ENCODE measurements at regions not wholly inside any gene's neighbourhood (a gene's known extent, or its start where the extent isn't known, plus 50 kb on each side); places are given as distances from the start of the nearest gene placed in this dataset.

DNA sequence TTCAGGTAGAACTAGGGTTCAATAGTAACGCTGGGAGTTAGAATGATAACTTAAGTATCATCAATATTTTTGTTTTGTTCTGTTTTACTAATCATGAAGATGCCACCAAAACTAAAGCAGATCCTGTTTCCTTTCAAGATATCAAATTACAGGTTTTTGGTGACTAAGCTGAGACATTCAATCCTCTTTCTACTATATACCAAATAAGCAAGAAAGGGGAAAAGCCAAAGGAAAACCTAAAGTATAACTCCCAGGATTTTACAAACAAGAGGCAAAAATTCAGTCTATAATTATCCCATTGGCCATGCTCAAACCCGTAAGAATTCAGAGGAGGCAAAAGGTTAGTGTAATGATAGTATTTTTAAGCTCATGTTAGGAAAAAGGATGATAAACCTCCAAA is 175.2 kb upstream of the CCDC150 start:
- TF ChIP-seq TEAD1 (CRISPR knock-in tag; IDR thresholded peaks at IDR 0.05) (no peak), POLR2AphosphoS5 (IDR thresholded peaks at IDR 0.05; ENCODE audit: control insufficient read depth, insufficient read depth, low read depth, low read length) (no peak), CBX8 (IDR thresholded peaks at IDR 0.05; ENCODE audit: borderline replicate concordance, extremely low read depth, low read depth, low read length, poor library complexity, severe bottlenecking) (no peak), ZNF24 (IDR thresholded peaks at IDR 0.05) (no peak), ZZZ3 (IDR thresholded peaks at IDR 0.05) (no peak), ZFPM2 (CRISPR knock-in tag; IDR thresholded peaks at IDR 0.05) (no peak), EZH2 (IDR thresholded peaks at IDR 0.05; ENCODE audit: borderline replicate concordance, low read depth, low read length) (no peak), KHSRP (IDR thresholded peaks at IDR 0.05) (no peak), GATAD2B (IDR thresholded peaks at IDR 0.05; ENCODE audit: borderline replicate concordance) (no peak)
- TF ChIP-seq, protein P1, sequence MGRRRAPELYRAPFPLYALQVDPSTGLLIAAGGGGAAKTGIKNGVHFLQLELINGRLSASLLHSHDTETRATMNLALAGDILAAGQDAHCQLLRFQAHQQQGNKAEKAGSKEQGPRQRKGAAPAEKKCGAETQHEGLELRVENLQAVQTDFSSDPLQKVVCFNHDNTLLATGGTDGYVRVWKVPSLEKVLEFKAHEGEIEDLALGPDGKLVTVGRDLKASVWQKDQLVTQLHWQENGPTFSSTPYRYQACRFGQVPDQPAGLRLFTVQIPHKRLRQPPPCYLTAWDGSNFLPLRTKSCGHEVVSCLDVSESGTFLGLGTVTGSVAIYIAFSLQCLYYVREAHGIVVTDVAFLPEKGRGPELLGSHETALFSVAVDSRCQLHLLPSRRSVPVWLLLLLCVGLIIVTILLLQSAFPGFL (CRISPR knock-in tag; IDR thresholded peaks at IDR 0.05): no peak
- TF ChIP-seq, protein P2, sequence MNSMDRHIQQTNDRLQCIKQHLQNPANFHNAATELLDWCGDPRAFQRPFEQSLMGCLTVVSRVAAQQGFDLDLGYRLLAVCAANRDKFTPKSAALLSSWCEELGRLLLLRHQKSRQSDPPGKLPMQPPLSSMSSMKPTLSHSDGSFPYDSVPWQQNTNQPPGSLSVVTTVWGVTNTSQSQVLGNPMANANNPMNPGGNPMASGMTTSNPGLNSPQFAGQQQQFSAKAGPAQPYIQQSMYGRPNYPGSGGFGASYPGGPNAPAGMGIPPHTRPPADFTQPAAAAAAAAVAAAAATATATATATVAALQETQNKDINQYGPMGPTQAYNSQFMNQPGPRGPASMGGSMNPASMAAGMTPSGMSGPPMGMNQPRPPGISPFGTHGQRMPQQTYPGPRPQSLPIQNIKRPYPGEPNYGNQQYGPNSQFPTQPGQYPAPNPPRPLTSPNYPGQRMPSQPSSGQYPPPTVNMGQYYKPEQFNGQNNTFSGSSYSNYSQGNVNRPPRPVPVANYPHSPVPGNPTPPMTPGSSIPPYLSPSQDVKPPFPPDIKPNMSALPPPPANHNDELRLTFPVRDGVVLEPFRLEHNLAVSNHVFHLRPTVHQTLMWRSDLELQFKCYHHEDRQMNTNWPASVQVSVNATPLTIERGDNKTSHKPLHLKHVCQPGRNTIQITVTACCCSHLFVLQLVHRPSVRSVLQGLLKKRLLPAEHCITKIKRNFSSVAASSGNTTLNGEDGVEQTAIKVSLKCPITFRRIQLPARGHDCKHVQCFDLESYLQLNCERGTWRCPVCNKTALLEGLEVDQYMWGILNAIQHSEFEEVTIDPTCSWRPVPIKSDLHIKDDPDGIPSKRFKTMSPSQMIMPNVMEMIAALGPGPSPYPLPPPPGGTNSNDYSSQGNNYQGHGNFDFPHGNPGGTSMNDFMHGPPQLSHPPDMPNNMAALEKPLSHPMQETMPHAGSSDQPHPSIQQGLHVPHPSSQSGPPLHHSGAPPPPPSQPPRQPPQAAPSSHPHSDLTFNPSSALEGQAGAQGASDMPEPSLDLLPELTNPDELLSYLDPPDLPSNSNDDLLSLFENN (IDR thresholded peaks at IDR 0.05; ENCODE audit: low read depth in 2 of 2, low read length in 2 of 2): no peak
- TF ChIP-seq, protein P3, sequence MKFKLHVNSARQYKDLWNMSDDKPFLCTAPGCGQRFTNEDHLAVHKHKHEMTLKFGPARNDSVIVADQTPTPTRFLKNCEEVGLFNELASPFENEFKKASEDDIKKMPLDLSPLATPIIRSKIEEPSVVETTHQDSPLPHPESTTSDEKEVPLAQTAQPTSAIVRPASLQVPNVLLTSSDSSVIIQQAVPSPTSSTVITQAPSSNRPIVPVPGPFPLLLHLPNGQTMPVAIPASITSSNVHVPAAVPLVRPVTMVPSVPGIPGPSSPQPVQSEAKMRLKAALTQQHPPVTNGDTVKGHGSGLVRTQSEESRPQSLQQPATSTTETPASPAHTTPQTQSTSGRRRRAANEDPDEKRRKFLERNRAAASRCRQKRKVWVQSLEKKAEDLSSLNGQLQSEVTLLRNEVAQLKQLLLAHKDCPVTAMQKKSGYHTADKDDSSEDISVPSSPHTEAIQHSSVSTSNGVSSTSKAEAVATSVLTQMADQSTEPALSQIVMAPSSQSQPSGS (CRISPR knock-in tag; IDR thresholded peaks at IDR 0.05): no peak
- TF ChIP-seq, protein P4, sequence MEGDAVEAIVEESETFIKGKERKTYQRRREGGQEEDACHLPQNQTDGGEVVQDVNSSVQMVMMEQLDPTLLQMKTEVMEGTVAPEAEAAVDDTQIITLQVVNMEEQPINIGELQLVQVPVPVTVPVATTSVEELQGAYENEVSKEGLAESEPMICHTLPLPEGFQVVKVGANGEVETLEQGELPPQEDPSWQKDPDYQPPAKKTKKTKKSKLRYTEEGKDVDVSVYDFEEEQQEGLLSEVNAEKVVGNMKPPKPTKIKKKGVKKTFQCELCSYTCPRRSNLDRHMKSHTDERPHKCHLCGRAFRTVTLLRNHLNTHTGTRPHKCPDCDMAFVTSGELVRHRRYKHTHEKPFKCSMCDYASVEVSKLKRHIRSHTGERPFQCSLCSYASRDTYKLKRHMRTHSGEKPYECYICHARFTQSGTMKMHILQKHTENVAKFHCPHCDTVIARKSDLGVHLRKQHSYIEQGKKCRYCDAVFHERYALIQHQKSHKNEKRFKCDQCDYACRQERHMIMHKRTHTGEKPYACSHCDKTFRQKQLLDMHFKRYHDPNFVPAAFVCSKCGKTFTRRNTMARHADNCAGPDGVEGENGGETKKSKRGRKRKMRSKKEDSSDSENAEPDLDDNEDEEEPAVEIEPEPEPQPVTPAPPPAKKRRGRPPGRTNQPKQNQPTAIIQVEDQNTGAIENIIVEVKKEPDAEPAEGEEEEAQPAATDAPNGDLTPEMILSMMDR (IDR thresholded peaks at IDR 0.05 in 2 of 3, conservative IDR thresholded peaks at IDR 0.05 in 1 of 3; ENCODE audit: insufficient read depth in 2 of 3, low read depth in 1 of 3, low read length in 3 of 3): no peak
